HepG2 (cell line): ENCODE measurements at regions not wholly inside any gene's neighbourhood (a gene's known extent, or its start where the extent isn't known, plus 50 kb on each side); places are given as distances from the start of the nearest gene placed in this dataset.

Source experiments
- ATAC-seq: fragments of 200-7000 bp; cut with Tn5 transposase; 3 replicates; pipeline ENCODE4 v1.9.1; 2020; ENCODE audit warnings: mild to moderate bottlenecking, moderate library complexity
- BruUV-seq: library from RNA; stranded (reverse); fragments of 400-500 nt; replicated peaks from 2 replicates; lab custom pipeline; 2021; lab: Mats Ljungman, UMichigan
- CTCF ChIA-PET: fragments of 300-600 bp; formaldehyde crosslinking; extraction: SDS; loops from one replicate; lab custom pipeline; 2021; ENCODE audit warnings: low total read pairs, inconsistent platforms, low intra/inter-chr PET ratio; lab: Yijun Ruan, JAX
- POLR2A ChIA-PET: fragments of 350-600 bp; sonication (Branson Sonifier 250); formaldehyde crosslinking; loops from one replicate; lab custom pipeline; 2020; ENCODE audit warnings: antibody characterized with exemption, inconsistent platforms; lab: Yijun Ruan, JAX
- DNase-seq: peaks from one replicate; pipeline ENCODE4 v3.0.0-alpha.2; 2015; ENCODE audit warnings: low spot score
- FAIRE-seq: peaks from 3 replicates; lab custom pipeline; 2011; peaks lifted over from hg19 to GRCh38; lab: Jason Lieb, UNC
- H2AFZ ChIP-seq: one replicate; pipeline ENCODE4 v1.6.1; 2011; ENCODE audit warnings: low read length, inconsistent platforms
- H3K27ac ChIP-seq: fragments of 300-600 bp; 3 replicates; pipeline ENCODE4 v1.8.0; 2011; ENCODE audit warnings: mixed run types, mild to moderate bottlenecking, mixed read lengths, low read length, inconsistent platforms; ENCODE audit not compliant: insufficient read depth; ENCODE audit errors: extremely low read length
- H3K27me3 ChIP-seq, 2 experiments: fragments of 200-600 bp in 1 of 2; 2 replicates in 1 of 2; 3 replicates in 1 of 2; pipeline versions ENCODE4 v1.6.0 to v1.8.0; 2011; ENCODE audit warnings: low read length in 2 of 2, mild to moderate bottlenecking in 2 of 2, moderate library complexity in 2 of 2, inconsistent platforms in 1 of 2; ENCODE audit not compliant: insufficient read depth in 2 of 2, control insufficient read depth in 1 of 2
- H3K36me3 ChIP-seq, 2 experiments: fragments of 200-600 bp in 1 of 2; replicated peaks in 1 of 2; 2 replicates in 1 of 2; 3 replicates in 1 of 2; pipeline versions ENCODE4 v1.5.1 to v1.8.0; 2011; ENCODE audit warnings: low read length in 2 of 2, inconsistent platforms in 1 of 2; ENCODE audit not compliant: insufficient read depth in 2 of 2, control insufficient read depth in 1 of 2
- H3K4me1 ChIP-seq: 2 replicates; pipeline ENCODE4 v1.5.1; 2012; ENCODE audit warnings: low read length, inconsistent platforms; ENCODE audit not compliant: insufficient read depth
- H3K4me2 ChIP-seq: 2 replicates; pipeline ENCODE4 v1.6.0; 2011; ENCODE audit warnings: low read depth, low read length, inconsistent platforms
- H3K4me3 ChIP-seq, 3 experiments: fragments of 200-600 bp in 1 of 3; sonication (generic), shearing (Covaris generic) in 1 of 3; replicated peaks in 1 of 3; 2 replicates each; pipeline ENCODE4 v1.5.1; 2011 to 2016; ENCODE audit warnings: low read length in 3 of 3, inconsistent platforms in 2 of 3, low read depth in 2 of 3, mild to moderate bottlenecking in 2 of 3, control low read depth in 1 of 3, mixed read lengths in 1 of 3; ENCODE audit not compliant: insufficient read depth in 1 of 3
- H3K79me2 ChIP-seq: one replicate; pipeline ENCODE4 v1.6.1; 2011; ENCODE audit warnings: low read length, inconsistent platforms; ENCODE audit not compliant: insufficient read depth
- H3K9ac ChIP-seq: 2 replicates; pipeline ENCODE4 v1.6.0; 2011; ENCODE audit warnings: mild to moderate bottlenecking, low read depth, low read length, inconsistent platforms; ENCODE audit not compliant: insufficient read depth
- H3K9me3 ChIP-seq: 2 replicates; pipeline ENCODE4 v1.5.1; 2012; ENCODE audit warnings: mild to moderate bottlenecking, low read length
- H4K20me1 ChIP-seq: 2 replicates; pipeline ENCODE4 v1.6.0; 2011; ENCODE audit warnings: inconsistent platforms, mild to moderate bottlenecking, low read length, moderate library complexity; ENCODE audit not compliant: insufficient read depth
- ARNT ChIP-seq: fragments of 450-650 bp; IDR thresholded peaks from 2 replicates; pipeline ENCODE4 v1.6.1; 2017
- ASH2L ChIP-seq: fragments of 300-600, 200-600 bp; sonication (generic); IDR thresholded peaks from 2 replicates; pipeline ENCODE4 v1.7.0; 2017; ENCODE audit warnings: low read depth, mild to moderate bottlenecking, moderate library complexity, mixed read lengths, low read length; ENCODE audit not compliant: insufficient read length
- FLYWCH1 ChIP-seq: sonication (generic); formaldehyde crosslinking; IDR thresholded peaks from 2 replicates; pipeline ENCODE4 v1.8.1; 2023; ENCODE audit warnings: mild to moderate bottlenecking, missing genetic modification reagents
- KMT2A ChIP-seq: sonication (generic); formaldehyde crosslinking; IDR thresholded peaks from 2 replicates; pipeline ENCODE4 v1.4.0; 2020; ENCODE audit warnings: missing genetic modification reagents
- NR2F2 ChIP-seq: IDR thresholded peaks from 2 replicates; pipeline ENCODE4 v1.6.1; 2012; ENCODE audit warnings: low read depth, inconsistent platforms, borderline replicate concordance
- YY1 ChIP-seq: IDR thresholded peaks from 2 replicates; pipeline ENCODE4 v1.6.1; 2011; ENCODE audit warnings: low read length, low read depth, moderate library complexity, mild to moderate bottlenecking; ENCODE audit not compliant: insufficient read depth, insufficient replicate concordance
- ZNF251 ChIP-seq: sonication (generic); formaldehyde crosslinking; IDR thresholded peaks from 2 replicates; pipeline ENCODE4 v1.9.0; 2021; ENCODE audit warnings: mild to moderate bottlenecking, missing genetic modification reagents
- WGBS: methylation state at CpG from one replicate; pipeline ENCODE4 v1.1.6; 2017; ENCODE audit warnings: low lambda C conversion rate; 5-methylcytosine and 5-hydroxymethylcytosine counted together
- in situ Hi-C: cut with HindIII; loops from 2 replicates; pipeline ENCODE4 v1.10.0; 2017; ENCODE audit warnings: low pct_unique_long_range_greater_than_20kb; ENCODE audit not compliant: extremely low pct_ligation_motif_present
- intact Hi-C: fragments of 100-400 bp; cut with micrococcal nuclease; formaldehyde crosslinking; loops from one replicate; pipeline ENCODE4 v1.10.0; 2022; ENCODE audit not compliant: unreplicated experiment
- TF ChIP-seq, protein P1 (sequence below): sonication (generic); formaldehyde crosslinking; IDR thresholded peaks from 2 replicates; pipeline ENCODE4 v1.5.1; 2020; ENCODE audit warnings: mild to moderate bottlenecking, missing genetic modification reagents, borderline replicate concordance
- TF ChIP-seq, protein P2 (sequence below): sonication (generic); formaldehyde crosslinking; IDR thresholded peaks from 2 replicates; pipeline ENCODE4 v1.4.0; 2020; ENCODE audit warnings: missing genetic modification reagents
- TF ChIP-seq, protein P3 (sequence below): sonication (generic); formaldehyde crosslinking; IDR thresholded peaks from 2 replicates; pipeline ENCODE4 v1.5.0; 2020; ENCODE audit warnings: mild to moderate bottlenecking, missing genetic modification reagents, moderate library complexity
- TF ChIP-seq, protein P4 (sequence below): sonication (generic); formaldehyde crosslinking; IDR thresholded peaks from 2 replicates; pipeline ENCODE4 v1.5.0; 2020; ENCODE audit warnings: missing genetic modification reagents

DNA sequence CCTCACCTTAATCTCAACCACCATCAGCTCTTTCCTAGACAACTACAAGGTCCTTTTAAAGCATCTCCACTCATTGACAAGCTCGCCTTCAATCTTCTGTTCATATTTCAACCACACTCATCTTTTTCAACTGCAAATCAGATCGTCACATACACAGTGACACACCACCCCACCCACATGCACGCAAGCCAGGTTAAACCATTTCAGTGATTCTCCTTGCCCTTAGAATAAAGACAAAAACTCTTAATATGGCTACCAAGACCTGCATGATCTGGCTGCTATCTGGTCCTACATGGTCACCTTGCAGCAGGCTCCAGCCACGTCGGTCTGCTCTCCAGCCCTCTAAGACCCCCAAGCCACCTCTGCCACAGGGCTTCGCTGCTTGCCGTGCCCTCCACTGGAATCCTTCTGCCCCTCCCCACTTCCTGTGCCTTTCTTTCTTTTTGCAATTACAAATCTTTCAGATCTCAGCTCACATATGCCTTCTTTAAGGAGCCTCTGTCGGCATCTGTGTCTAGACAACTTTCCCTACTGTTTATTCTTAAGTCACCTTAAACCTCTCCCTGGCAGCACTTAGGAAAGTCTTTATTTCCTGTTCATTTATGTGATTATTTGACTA is 507.3 kb upstream of the ARID1B start:
- ATAC-seq (no peak), FAIRE-seq (no peak)
- no peak overlapping the region for H3K4me2 ChIP-seq
- ChIA-PET POLR2A (no interaction called here), CTCF (no interaction called here)
- H3K27me3 ChIP-seq = no peaks in the 10 kb centered on the region
- 27% methylated on average over 8 of the region's 8 CpGs for WGBS
- no peak overlapping the region for H3K27ac ChIP-seq
- no peaks in the 10 kb centered on the region for H3K9me3 ChIP-seq
- H3K79me2 ChIP-seq = no peaks in the 10 kb centered on the region
- H4K20me1 ChIP-seq = no peaks in the 10 kb centered on the region
- H2AFZ ChIP-seq = no peak overlapping the region
- H3K4me3 ChIP-seq = no peak overlapping the region
- no TSS peak for BruUV-seq
- intact Hi-C loops = no loop called here
- peaks cover 13% of the 10 kb centered on the region for H3K4me1 ChIP-seq
- no peak overlapping the region for H3K9ac ChIP-seq
- in situ Hi-C loops = no loop called here
- TF ChIP-seq NR2F2 (no peak), KMT2A (no peak), ARNT (no peak), YY1 (no peak), FLYWCH1 (CRISPR knock-in tag) (no peak), ASH2L (no peak), ZNF251 (CRISPR knock-in tag) (no peak)
- TF ChIP-seq, protein P1, sequence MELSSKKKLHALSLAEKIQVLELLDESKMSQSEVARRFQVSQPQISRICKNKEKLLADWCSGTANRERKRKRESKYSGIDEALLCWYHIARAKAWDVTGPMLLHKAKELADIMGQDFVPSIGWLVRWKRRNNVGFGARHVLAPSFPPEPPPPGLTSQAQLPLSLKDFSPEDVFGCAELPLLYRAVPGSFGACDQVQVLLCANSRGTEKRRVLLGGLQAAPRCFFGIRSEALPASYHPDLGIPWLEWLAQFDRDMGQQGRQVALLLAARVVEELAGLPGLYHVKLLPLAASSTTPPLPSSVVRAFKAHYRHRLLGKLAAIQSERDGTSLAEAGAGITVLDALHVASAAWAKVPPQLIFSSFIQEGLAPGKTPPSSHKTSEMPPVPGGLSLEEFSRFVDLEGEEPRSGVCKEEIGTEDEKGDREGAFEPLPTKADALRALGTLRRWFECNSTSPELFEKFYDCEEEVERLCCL = no peak
- TF ChIP-seq, protein P2, sequence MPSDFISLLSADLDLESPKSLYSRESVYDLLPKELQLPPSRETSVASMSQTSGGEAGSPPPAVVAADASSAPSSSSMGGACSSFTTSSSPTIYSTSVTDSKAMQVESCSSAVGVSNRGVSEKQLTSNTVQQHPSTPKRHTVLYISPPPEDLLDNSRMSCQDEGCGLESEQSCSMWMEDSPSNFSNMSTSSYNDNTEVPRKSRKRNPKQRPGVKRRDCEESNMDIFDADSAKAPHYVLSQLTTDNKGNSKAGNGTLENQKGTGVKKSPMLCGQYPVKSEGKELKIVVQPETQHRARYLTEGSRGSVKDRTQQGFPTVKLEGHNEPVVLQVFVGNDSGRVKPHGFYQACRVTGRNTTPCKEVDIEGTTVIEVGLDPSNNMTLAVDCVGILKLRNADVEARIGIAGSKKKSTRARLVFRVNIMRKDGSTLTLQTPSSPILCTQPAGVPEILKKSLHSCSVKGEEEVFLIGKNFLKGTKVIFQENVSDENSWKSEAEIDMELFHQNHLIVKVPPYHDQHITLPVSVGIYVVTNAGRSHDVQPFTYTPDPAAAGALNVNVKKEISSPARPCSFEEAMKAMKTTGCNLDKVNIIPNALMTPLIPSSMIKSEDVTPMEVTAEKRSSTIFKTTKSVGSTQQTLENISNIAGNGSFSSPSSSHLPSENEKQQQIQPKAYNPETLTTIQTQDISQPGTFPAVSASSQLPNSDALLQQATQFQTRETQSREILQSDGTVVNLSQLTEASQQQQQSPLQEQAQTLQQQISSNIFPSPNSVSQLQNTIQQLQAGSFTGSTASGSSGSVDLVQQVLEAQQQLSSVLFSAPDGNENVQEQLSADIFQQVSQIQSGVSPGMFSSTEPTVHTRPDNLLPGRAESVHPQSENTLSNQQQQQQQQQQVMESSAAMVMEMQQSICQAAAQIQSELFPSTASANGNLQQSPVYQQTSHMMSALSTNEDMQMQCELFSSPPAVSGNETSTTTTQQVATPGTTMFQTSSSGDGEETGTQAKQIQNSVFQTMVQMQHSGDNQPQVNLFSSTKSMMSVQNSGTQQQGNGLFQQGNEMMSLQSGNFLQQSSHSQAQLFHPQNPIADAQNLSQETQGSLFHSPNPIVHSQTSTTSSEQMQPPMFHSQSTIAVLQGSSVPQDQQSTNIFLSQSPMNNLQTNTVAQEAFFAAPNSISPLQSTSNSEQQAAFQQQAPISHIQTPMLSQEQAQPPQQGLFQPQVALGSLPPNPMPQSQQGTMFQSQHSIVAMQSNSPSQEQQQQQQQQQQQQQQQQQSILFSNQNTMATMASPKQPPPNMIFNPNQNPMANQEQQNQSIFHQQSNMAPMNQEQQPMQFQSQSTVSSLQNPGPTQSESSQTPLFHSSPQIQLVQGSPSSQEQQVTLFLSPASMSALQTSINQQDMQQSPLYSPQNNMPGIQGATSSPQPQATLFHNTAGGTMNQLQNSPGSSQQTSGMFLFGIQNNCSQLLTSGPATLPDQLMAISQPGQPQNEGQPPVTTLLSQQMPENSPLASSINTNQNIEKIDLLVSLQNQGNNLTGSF = no peak
- TF ChIP-seq, protein P3, sequence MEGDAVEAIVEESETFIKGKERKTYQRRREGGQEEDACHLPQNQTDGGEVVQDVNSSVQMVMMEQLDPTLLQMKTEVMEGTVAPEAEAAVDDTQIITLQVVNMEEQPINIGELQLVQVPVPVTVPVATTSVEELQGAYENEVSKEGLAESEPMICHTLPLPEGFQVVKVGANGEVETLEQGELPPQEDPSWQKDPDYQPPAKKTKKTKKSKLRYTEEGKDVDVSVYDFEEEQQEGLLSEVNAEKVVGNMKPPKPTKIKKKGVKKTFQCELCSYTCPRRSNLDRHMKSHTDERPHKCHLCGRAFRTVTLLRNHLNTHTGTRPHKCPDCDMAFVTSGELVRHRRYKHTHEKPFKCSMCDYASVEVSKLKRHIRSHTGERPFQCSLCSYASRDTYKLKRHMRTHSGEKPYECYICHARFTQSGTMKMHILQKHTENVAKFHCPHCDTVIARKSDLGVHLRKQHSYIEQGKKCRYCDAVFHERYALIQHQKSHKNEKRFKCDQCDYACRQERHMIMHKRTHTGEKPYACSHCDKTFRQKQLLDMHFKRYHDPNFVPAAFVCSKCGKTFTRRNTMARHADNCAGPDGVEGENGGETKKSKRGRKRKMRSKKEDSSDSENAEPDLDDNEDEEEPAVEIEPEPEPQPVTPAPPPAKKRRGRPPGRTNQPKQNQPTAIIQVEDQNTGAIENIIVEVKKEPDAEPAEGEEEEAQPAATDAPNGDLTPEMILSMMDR (CRISPR knock-in tag) = no peak
- TF ChIP-seq, protein P4, sequence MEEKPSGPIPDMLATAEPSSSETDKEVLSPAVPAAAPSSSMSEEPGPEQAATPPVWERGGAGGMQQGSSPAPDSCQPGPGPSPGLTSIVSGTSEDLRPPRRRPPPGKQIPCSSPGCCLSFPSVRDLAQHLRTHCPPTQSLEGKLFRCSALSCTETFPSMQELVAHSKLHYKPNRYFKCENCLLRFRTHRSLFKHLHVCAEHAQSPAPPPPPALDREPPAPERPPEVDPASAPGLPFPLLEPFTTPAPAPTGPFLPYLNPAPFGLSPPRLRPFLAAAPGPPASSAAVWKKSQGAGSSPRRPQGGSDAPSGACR (CRISPR knock-in tag) = no peak
- TF ChIP-seq, all 625 proteins: peak for 0
- H3K36me3 ChIP-seq = no peaks in the 10 kb centered on the region
- DNase-seq = no peak
